ENCODE measurements at regions not wholly inside any gene's neighbourhood (a gene's known extent, or its start where the extent isn't known, plus 50 kb on each side); places are given as distances from the start of the nearest gene placed in this dataset.
A peak's percentile ranks its signal among the peaks of the same experiment; 100 is the strongest.

DNA sequence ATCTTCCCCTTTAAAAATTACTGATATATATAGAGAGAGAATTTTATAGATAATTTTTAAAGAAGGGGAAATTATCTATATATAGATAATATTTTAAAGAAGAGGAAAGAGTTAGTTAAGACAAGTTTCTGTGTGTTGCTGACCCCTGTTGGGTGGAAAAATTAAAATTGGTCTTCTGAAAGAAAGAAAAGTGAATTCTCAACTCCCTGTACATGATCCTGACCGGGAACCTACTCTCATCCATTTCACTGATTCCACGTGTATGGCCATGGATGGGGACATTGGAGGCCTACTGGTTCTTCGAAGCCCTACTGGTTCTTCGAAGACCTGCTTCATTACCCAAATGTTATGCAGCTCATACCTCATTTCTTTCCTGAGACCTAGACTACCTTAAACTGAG is 53.0 kb upstream of the TCF21 start:
- no peak for DNase-seq (ENCODE audit: low read depth in 2 of 2)

DNA sequence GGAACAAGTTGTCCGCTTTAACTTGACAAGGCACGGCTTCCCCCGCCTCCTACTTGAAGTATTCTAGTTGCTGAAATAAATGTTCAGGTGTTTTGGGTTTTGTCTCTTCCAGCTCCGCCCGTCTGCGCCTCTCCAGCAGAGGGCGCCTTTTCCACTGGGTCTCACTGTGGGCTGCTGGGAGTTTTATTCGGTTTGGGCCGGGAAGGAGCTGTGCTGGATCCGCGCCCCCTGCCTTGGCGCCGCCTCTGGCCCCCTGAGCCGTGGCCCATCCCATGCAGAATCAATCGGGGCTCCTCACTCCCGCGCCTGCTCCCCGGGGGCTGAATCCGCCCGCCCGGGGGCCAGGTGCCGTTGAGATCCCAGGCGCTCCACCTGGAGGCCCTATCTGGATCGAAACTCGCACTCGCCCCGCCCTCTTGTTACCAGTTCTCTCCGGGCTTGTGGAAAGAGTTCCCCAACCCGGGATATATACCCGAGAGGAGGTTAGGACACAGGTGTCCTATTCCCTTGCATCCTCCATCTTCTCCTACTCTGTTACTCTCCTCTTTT is 51.0 kb upstream of the TCF21 start:
- peak; percentile 5 to 13 for DNase-seq (ENCODE audit: low read depth in 2 of 2)

All from stimulated activated CD8-positive, alpha-beta memory T cell treated with anti-CD3 and anti-CD28 coated beads, Interleukin-15, amount 100 ng/mL, for 4 hours (primary cell).